Type B pancreatic cell (in vitro differentiated cells): ENCODE measurements at regions not wholly inside any gene's neighbourhood (a gene's known extent, or its start where the extent isn't known, plus 50 kb on each side); places are given as distances from the start of the nearest gene placed in this dataset.

Source experiments
- DNase-seq: peaks from one replicate; pipeline ENCODE4 v3.0.0; 2021; ENCODE audit warnings: mixed read lengths; ENCODE audit not compliant: unreplicated experiment; ENCODE audit errors: extremely low spot score
- H3K27ac Mint-ChIP-seq: 2 replicates; pipeline ENCODE4 v1.8.0; 2021; ENCODE audit warnings: mild to moderate bottlenecking, mixed read lengths
- H3K27me3 Mint-ChIP-seq: 2 replicates; pipeline ENCODE4 v1.8.0; 2021; ENCODE audit warnings: mixed read lengths
- H3K36me3 Mint-ChIP-seq: 2 replicates; pipeline ENCODE4 v1.8.0; 2021; ENCODE audit warnings: mixed read lengths
- H3K4me1 Mint-ChIP-seq: one replicate; pipeline ENCODE4 v1.8.0; 2021; ENCODE audit warnings: mixed read lengths; ENCODE audit not compliant: unreplicated experiment
- H3K4me3 Mint-ChIP-seq: 2 replicates; pipeline ENCODE4 v1.8.0; 2021; ENCODE audit warnings: mild to moderate bottlenecking, mixed read lengths
- H3K9me3 Mint-ChIP-seq: 2 replicates; pipeline ENCODE4 v1.8.0; 2021; ENCODE audit warnings: mixed read lengths
- CTCF ChIP-seq: fragments of 200-600 bp; sonication (generic); conservative IDR thresholded peaks from 2 replicates; pipeline ENCODE4 v1.5.0; 2021; ENCODE audit warnings: antibody characterized with exemption, mild to moderate bottlenecking

GRCh38 chr1:79325126-79325525, 318.6 kb upstream of the ADGRL4 start:
- TF ChIP-seq CTCF, result no peak
- H3K36me3 Mint-ChIP-seq, result no peaks in the 10 kb centered on the region
- no peaks in the 10 kb centered on the region for H3K4me1 Mint-ChIP-seq
- no peak overlapping the region for H3K27ac Mint-ChIP-seq
- no peak overlapping the region for H3K4me3 Mint-ChIP-seq
- no peaks in the 10 kb centered on the region for H3K27me3 Mint-ChIP-seq
- peaks cover 9% of the 10 kb centered on the region for H3K9me3 Mint-ChIP-seq
- DNase-seq, result no peak

- no peaks in the 10 kb centered on the region for H3K27me3 Mint-ChIP-seq
- no peaks in the 10 kb centered on the region for H3K4me1 Mint-ChIP-seq
- H3K4me3 Mint-ChIP-seq, result no peak overlapping the region
- H3K9me3 Mint-ChIP-seq, result peaks cover 9% of the 10 kb centered on the region
- no peaks in the 10 kb centered on the region for H3K36me3 Mint-ChIP-seq
- H3K27ac Mint-ChIP-seq, result no peak overlapping the region
- no peak for TF ChIP-seq CTCF
- no peak for DNase-seq
Observed at GRCh38 chr1:79323239-79324025, 316.9 kb upstream of the ADGRL4 start.

GRCh38 chr1:79322511-79323027, 316.0 kb upstream of the ADGRL4 start:
- Mint-ChIP-seq H3K27ac (no peak overlapping the region), H3K36me3 (no peaks in the 10 kb centered on the region), H3K27me3 (no peaks in the 10 kb centered on the region), H3K9me3 (peaks cover 9% of the 10 kb centered on the region), H3K4me1 (no peaks in the 10 kb centered on the region), H3K4me3 (no peak overlapping the region)
- peak; percentile 49 for TF ChIP-seq CTCF
- no peak for DNase-seq

- DNase-seq, result no peak
- no peaks in the 10 kb centered on the region for H3K27me3 Mint-ChIP-seq
- no peaks in the 10 kb centered on the region for H3K36me3 Mint-ChIP-seq
- H3K27ac Mint-ChIP-seq, result no peak overlapping the region
- H3K4me1 Mint-ChIP-seq, result no peaks in the 10 kb centered on the region
- TF ChIP-seq CTCF, result no peak
- no peak overlapping the region for H3K4me3 Mint-ChIP-seq
- H3K9me3 Mint-ChIP-seq, result no peaks in the 10 kb centered on the region
Observed at GRCh38 chr1:79312438-79312837, 305.9 kb upstream of the ADGRL4 start.

DNA sequence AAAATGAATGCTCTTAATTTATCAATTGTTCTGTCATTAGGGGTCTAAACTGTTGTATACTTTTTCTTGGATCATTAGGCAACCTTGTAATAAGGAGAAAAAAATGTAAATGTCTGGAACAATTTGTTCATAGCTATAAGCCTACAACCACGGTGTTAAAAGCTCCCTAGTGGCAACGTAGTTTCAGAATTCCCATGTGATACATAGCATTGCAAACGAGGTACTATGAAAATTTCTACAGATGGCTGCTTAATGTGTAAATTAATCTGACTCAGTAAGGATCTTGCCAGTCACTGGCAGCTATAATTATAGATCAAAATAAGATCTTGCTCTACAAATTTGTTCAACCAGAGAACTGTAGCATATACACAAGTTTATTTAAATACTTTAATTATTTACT, 304.1 kb upstream of the ADGRL4 start:
- Mint-ChIP-seq H3K27me3 (no peaks in the 10 kb centered on the region), H3K4me3 (no peak overlapping the region), H3K27ac (no peak overlapping the region), H3K9me3 (no peaks in the 10 kb centered on the region), H3K36me3 (no peaks in the 10 kb centered on the region), H3K4me1 (no peaks in the 10 kb centered on the region)
- no peak for TF ChIP-seq CTCF
- no peak for DNase-seq
